ENCODE measurements at regions not wholly inside any gene's neighbourhood (a gene's known extent, or its start where the extent isn't known, plus 50 kb on each side); places are given as distances from the start of the nearest gene placed in this dataset.

- ATAC-seq: no peak
- CTCF ChIA-PET (ENCODE audit: low intra/inter-chr PET ratio): no interaction called here
- POLR2A ChIA-PET: no interaction called here
- no peak for TF ChIP-seq ZNF263 (CRISPR knock-in tag; IDR thresholded peaks at IDR 0.05; ENCODE audit: borderline replicate concordance)
- no peak for TF ChIP-seq KDM2B (CRISPR knock-in tag; IDR thresholded peaks at IDR 0.05)
- no peak for TF ChIP-seq DMBX1 (CRISPR knock-in tag; IDR thresholded peaks at IDR 0.05; ENCODE audit: borderline replicate concordance)
- no peak for TF ChIP-seq MAFG (tag; conservative IDR thresholded peaks at IDR 0.05)
- no peak for TF ChIP-seq ZBTB49 (CRISPR knock-in tag; IDR thresholded peaks at IDR 0.05; ENCODE audit: borderline replicate concordance)
- TF ChIP-seq SMARCB1 (IDR thresholded peaks at IDR 0.05; ENCODE audit: insufficient read length, low read depth): no peak
- no peak for TF ChIP-seq NCOA1 (IDR thresholded peaks at IDR 0.05; ENCODE audit: low read depth)
- TF ChIP-seq ZSCAN29 (IDR thresholded peaks at IDR 0.05): no peak
- no peak for TF ChIP-seq PCBP2 (IDR thresholded peaks at IDR 0.05; ENCODE audit: low read depth, low read length, poor library complexity, severe bottlenecking)
- TF ChIP-seq MTF1 (CRISPR knock-in tag; IDR thresholded peaks at IDR 0.05; ENCODE audit: borderline replicate concordance): no peak
- no peak for TF ChIP-seq ZFP91 (CRISPR knock-in tag; IDR thresholded peaks at IDR 0.05)
- no peak for TF ChIP-seq IRF9 (tag; IDR thresholded peaks at IDR 0.05)
- TF ChIP-seq NR2F6 (CRISPR knock-in tag; IDR thresholded peaks at IDR 0.05): no peak
- TF ChIP-seq SREBF2 (CRISPR knock-in tag; IDR thresholded peaks at IDR 0.05): no peak
- no peak for TF ChIP-seq TRIM28 (IDR thresholded peaks at IDR 0.05)
- no peak for TF ChIP-seq ZNF668 (CRISPR knock-in tag; IDR thresholded peaks at IDR 0.05)
- TF ChIP-seq ZNF384 (IDR thresholded peaks at IDR 0.05; ENCODE audit: low read depth, low read length): no peak
- no peak for TF ChIP-seq RBM14 (IDR thresholded peaks at IDR 0.05; ENCODE audit: borderline replicate concordance, insufficient read depth, low read depth, low read length)
Observed at GRCh38 chr1:239288820-239289554, 97.4 kb upstream of the CHRM3 start.

More at GRCh38 chr1:239288820-239289554, 97.4 kb upstream of the CHRM3 start:
- no peaks in the 10 kb centered on the region for H4K20me1 ChIP-seq (replicated peaks; ENCODE audit: control insufficient read depth, insufficient read depth, low read length)
- H3K9ac ChIP-seq (ENCODE audit: insufficient read depth in 1 of 2, low read depth in 2 of 2, low read length in 2 of 2): no peak overlapping the region
- H3K4me2 ChIP-seq (ENCODE audit: insufficient read depth, low read length): no peak overlapping the region
- no peak overlapping the region for H3K27ac ChIP-seq (ENCODE audit: extremely low read depth, low read depth, low read length)
- peaks cover 4% of the 10 kb centered on the region; the same call in 1 of the 2 replicates for H3K9me3 ChIP-seq (replicated peaks; ENCODE audit: control insufficient read depth, insufficient read depth, low read depth, low read length)
- BruUV-seq (replicated peaks): no TSS peak
- intact Hi-C loops (cut with micrococcal nuclease) (no loop called here), in situ Hi-C loops (cut with MboI) (no loop called here)
- no peak overlapping the region for H2AFZ ChIP-seq (ENCODE audit: low read depth, low read length)
- H3K79me2 ChIP-seq (ENCODE audit: control insufficient read depth, insufficient read depth, low read length): no peaks in the 10 kb centered on the region
- H3K27me3 ChIP-seq (ENCODE audit: control insufficient read depth in 2 of 2, insufficient read depth in 2 of 2, low read length in 2 of 2): no peaks in the 10 kb centered on the region
- 0% methylated on average over 1 of the region's 1 CpG for WGBS (ENCODE audit: insufficient coverage, low coverage, missing lambda C conversion rate)
- no peaks in the 10 kb centered on the region for H3K4me1 ChIP-seq (replicated peaks in 1 of 2; ENCODE audit: control insufficient read depth in 2 of 2, insufficient read depth in 2 of 2, low read length in 2 of 2)
- no peaks in the 10 kb centered on the region for H3K36me3 ChIP-seq (ENCODE audit: control insufficient read depth, insufficient read depth, low read length)
- no peak for DNase-seq (ENCODE audit: extremely low read depth in 1 of 4, low spot score in 3 of 4)
- no peak overlapping the region for H3K4me3 ChIP-seq
- no peaks in the 10 kb centered on the region for H3K9me1 ChIP-seq (ENCODE audit: control insufficient read depth, insufficient read depth, low read length)
- no peak for FAIRE-seq

All from K562 (cell line).